CD4-positive, alpha-beta T cell treated with Interleukin-1 beta for 1 hour (primary cell): ENCODE measurements at regions not wholly inside any gene's neighbourhood (a gene's known extent, or its start where the extent isn't known, plus 50 kb on each side); places are given as distances from the start of the nearest gene placed in this dataset.

Source experiments
- DNase-seq, 2 donors: peaks; one replicate each; pipeline ENCODE4 v3.0.0-alpha.2; 2020 to 2022

DNA sequence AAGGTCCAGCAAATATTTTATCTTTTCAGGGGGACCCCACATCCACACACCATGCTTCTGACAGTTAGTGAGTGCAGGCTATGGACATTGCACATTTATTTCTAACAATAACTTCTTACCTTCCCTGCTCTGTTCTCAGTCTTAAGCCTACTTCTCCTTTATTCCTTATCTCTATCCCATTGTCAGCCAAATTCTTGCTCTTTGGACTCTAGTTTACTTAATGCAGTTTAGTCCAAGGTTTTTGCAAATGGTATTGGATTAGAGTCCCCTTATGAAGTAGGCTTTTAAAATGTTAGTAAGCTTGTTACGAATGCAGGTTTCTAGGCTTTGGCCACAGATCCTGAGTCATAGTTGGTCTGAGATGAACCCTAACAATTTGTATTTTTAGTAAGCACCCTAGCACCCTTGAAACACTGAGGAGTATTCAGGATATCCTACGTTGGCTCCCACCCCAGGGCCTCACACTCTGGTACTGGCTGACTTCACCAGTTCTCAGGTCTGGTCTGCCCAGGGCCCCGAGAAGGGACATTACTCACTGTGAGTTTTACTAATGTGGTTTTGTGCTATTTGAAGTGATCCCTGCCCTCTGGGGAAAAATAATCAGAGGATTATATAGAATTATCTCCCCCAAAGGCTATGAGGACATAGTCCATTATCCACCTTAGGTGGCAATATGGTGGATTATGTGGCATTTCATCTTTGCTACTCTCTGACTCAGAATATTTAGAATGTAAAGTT lies 239.5 kb downstream of the TGFB2 start:
- no peak for DNase-seq

DNA sequence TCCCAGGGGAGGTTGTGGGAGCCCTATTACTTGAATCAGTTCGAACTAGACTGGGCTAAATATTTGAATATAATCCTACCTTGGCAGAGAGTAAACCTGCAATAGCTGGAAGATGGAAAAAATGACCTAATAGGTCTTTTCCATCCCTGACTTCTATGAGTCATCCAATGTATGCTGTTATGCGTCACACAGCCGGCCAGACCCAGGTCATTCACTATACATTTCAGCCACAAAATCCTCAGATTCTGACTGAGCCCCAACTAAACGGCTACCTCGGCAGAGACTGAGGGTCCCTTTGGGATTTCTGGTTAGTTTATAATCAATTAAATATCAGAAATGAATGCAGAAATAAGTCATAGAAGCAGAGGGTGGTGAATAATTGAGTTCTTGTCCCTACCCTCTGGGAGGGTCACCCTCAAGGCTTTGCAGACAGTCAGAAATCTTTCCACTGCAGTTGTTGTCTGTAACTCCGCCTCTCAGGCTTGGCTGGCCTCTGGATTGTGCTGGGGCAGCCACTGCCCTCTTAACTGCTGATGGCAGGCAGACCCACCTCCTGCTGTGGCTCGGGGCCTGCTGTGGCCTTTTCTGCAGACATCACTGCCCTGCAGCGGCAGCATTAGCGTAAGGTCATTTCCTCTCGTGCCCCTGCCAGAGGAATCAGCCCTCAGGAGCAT lies 240.5 kb downstream of the TGFB2 start:
- no peak for DNase-seq

DNA sequence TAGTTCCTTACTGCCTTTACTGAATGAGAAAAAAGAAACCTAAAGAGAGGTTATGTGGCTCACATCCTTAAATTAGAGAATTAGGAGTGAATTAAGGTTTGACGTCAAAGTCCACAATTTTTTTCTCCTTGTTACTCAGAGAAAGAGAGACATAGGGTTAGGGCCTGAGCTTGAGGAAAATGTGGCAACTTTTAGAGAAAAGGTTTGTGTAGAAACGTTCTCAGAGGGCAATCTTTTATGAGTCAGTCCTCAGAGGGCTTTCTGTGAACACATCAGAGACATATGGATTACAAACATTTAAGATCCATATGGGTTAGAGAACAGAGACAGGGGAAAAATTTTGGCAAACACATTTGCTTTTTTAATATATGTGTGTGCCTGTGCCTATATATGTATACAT lies 242.8 kb downstream of the TGFB2 start:
- no peak for DNase-seq

DNA sequence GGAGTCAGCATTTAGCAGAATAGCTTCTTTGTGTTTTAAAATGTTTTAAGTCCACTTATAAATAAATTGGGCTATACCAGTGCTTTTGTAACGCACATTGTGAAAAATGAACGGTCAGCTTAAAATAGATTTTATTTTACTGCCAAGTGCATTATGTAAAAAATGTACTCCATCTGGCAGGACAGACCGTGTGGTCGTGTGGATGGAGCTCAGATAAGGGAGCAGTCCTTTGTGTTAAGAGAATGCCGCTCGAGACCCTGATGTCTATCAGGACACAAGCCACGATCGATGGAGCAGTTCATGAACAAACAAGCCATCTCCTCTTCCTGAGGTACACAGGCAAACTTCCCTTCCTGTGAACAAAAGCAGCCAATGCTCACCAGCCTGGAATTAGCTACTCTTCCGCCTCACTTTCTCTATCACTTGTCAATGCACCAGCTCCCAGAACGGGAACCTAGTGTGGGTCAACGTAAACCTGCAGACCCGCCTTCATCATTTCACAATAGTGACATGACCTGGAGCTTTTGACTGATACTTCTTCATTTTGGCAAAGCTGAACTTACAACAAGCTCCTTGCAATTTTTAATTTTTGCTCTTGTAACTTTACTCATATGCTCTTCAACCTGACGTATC lies 243.5 kb downstream of the TGFB2 start:
- no peak for DNase-seq

DNA sequence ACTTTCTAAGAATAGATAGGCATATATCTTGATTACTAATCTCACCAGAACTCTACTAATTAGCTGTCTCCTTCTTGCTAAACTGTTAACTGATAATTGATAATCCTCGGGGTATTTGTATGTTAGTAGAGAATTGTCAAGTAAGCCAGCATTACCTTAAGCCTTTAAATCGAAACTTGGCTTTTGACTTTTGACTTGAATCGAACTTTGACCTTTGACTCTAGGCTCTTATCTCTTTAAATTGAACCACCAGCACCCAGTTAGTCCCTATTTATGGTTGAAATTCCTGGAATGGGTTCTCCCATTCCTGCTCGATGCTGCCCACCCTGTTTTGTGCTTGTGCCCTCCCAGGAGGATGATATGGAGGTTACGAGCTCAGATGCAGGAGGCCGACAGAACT lies 244.4 kb downstream of the TGFB2 start:
- DNase-seq: no peak

DNA sequence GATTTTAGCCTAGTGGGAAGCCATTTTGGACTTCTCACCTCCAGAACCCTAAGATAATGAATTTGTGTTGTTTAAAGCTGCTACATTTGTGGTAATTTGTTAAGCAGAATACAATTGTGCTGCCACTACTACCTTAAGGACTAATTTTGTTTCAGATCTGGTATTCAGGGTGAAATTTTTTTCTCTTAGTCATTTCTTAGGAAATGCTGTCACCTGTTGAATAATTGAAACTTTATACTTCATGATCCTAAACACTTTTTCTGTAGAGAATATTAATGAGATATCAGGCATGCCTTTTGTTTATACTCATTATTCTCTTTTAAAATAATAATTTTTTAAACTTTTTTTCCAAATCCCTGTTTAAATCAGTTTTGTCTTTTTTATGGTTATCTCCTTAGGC lies 246.8 kb downstream of the TGFB2 start:
- no peak for DNase-seq

DNA sequence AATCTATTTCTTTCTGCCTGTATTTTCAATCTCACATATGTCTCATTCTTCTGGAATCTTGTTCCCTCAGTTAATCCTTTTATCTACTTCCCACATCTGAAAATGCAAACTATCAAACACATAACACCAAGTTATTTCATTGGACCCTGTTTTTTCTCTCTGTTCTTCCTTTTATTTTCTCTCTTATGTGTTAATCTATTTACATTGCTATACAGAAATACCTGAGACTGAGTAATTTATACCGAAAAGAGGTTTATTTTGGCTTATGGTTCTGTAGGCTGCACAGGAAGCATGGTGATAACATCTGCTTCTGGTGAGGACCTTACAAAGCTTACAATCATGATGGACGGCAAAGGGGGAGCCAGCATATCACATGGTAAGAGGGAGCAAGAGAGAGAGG lies 247.6 kb downstream of the TGFB2 start:
- DNase-seq: no peak

DNA sequence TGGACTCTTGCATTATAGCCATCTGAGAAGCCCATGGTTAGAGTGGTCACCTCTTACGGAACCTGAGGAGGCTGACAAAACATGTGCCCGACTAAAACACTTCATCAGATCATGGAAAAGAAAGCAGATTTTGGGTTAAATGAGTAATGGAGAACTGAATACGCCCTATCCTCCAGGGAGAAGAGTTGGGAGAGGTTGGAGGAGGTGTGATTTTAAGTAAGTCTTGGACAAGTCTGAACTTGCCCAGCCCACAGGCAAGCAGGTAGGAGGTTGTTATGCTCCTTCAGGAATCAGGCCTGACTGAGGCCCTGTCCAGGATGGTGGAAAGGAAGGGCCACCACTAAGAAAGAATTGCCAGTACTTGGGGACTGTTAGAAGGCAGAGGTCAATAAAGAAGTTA lies 255.8 kb downstream of the TGFB2 start:
- no peak for DNase-seq

DNA sequence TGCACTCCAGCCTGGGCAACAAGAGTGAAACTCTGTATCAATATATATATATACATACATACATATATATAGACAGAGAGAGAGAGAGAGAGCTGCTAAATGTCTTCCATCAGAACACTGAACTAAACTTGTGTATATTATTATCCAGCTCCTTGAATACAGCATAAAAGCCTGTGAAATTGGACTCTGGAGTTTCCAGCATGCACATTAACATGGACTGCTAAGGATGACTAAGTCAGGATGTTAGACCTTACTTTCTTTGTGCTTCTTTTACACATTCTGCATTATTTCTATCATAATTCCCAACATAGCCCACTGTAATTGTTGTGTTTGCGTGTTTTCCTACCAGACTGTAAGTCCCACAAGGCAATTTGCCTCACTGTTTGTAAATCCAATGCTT lies 259.1 kb downstream of the TGFB2 start:
- DNase-seq: no peak

DNA sequence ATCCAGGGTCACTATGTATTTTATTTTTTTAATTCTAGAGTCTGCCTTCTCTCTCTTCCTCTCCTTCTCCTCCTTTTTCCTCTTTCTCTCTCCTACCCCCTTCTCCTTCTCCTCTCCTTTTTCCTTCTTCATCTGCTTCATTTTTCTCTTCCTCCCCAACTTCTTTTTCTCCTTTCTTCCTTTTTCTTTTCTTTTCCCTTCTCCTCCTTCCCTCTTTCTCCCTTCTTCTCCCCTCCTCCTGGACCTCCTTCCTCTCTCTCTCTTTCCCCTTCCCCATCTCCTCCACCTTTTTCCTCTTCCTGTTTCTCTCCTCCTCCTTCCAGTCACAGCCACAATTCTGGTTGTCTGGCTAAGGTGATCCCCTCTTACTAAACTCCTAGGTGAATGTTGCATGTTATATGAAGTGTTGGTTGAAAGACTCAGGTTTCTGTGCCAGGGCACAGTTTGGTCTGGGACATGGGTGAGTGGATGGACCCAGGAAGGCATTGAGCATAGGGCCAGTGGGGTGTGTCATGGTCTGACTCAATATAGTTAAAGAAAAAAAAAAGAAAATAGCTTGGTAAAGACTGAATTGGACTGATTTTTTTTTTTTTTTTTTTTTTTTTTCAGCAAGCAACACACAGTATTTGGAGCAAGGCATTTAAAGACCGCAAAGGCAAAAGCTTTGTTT lies 266.9 kb downstream of the TGFB2 start:
- no peak for DNase-seq

DNA sequence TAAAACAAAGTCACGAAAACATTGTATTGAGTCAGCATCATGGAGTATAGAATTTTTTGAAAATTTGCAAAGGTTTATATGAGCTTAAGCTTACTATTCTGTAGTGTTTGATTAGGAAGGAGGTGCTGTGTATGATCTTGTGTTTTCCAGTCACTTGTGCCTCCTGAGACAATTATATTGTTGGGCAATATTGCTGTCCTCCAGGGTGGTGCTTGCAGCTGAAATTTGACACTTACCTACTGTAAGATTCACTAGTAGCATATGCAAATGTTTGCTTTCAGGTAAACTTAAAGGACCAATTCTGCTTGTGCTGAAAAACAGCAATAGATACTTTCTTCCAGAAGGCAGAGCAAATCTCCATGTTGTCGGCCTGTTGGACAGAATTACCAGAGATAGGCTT lies 268.0 kb downstream of the TGFB2 start:
- DNase-seq: no peak

DNA sequence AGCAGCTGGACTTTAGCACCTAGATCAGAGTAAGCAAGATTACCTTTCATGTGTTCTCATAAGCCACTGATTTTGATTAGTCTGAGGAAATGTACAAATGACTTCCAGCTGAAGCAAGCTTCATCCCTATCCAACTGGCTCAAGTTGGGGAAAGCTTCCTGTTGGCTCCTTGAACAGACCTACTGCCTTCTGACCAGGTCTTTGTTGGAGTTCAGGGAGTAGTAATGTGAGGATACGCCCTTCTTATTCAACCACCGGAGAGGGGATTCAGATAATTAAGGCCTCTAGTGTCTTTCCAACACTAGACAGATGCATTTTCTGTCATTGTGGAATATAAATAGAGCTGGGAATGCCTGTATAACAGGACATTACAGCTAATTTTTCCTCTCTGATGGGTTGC lies 268.9 kb downstream of the TGFB2 start:
- no peak for DNase-seq

DNA sequence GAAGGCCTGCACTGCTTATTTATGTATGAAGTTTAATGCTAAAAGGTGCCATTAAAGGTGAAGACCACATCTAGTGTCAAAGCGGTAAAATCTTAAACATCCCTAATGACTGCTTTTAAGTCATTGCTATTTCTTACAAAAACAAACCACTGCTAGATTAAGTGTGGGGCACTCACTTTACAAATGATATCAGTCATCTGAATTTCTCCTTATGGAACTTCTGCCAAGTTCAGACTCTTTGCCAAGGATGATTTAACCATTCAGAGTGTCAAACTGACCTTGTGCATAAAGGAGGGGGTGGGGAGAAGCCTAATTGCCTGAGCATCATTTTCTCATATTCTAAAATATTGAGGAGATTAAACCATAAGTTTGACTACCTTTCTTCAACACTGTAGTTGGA lies 271.5 kb downstream of the TGFB2 start:
- no peak for DNase-seq

DNA sequence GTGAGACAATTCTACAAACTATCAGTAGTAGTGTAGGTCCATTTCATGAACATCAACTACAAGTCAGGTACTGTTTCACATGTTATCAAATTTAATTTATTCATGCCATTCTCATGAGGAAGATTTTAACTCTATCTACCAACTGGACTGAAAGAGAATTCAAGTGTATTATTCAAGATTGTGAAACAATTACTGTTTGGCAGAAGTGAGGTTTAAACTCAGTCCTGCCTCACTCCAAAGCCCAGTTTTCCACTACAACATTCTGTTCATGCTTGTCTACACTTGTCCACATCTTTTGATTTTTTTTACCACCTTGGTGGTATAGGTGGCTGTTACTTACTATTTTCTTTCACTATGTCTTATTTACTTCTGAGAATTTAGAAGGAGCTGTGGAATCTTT lies 272.9 kb downstream of the TGFB2 start:
- DNase-seq: no peak

DNA sequence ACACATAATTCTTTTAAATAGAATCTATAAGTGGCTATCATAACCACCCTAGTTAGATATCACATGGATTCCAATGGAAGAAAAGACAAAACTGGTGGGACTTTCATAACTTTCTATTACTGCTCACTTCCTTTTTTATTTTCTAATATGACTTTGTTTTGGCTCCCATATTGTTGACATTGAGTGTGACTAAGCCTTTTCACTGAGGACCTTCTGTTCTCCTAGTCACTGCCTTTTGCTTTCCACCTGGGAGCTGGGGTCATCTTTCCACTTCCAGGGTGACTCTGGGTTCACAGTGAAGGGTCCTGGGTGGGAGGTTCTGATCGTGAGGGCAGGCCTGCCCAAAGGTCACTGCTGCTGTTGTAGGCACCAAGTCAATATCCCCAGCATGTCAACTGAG lies 275.8 kb downstream of the TGFB2 start:
- DNase-seq: no peak

DNA sequence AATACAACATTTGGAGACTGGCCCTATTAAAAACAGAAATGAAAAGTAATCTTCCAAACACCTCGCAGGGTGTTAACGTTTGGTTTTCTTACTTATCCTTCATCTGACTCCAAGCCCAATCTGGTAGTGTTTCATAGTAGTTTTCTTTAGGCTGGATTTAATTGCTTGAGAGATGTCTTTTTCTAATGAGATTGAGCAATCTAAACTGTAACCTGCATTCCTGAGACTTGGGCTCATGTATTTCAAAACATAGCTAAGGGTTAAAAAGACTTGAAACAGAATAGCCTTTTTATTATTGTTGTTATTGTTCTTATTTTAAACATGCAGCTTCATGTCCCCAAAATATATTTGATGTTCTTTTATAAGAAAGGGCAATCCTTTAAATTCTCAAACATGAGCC lies 278.9 kb downstream of the TGFB2 start:
- no peak for DNase-seq

DNA sequence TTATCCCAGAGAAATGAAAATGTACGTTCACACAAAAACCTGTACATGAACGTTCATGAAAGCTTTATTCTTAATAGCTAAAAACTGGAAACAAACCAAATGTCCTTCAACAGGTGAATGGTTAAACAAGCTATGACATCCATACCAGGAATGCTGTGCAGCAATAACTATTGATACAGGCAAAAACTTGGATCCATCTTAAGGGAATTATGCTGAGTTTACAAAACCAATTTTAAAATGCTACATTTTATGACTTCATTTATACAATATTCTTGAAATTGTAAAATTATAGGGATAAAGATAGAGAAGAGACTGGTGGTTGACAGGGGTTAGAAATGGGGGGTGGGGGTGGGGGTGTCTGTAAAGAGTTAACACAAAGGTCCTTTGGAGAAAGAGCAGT lies 280.3 kb downstream of the TGFB2 start:
- no peak for DNase-seq

DNA sequence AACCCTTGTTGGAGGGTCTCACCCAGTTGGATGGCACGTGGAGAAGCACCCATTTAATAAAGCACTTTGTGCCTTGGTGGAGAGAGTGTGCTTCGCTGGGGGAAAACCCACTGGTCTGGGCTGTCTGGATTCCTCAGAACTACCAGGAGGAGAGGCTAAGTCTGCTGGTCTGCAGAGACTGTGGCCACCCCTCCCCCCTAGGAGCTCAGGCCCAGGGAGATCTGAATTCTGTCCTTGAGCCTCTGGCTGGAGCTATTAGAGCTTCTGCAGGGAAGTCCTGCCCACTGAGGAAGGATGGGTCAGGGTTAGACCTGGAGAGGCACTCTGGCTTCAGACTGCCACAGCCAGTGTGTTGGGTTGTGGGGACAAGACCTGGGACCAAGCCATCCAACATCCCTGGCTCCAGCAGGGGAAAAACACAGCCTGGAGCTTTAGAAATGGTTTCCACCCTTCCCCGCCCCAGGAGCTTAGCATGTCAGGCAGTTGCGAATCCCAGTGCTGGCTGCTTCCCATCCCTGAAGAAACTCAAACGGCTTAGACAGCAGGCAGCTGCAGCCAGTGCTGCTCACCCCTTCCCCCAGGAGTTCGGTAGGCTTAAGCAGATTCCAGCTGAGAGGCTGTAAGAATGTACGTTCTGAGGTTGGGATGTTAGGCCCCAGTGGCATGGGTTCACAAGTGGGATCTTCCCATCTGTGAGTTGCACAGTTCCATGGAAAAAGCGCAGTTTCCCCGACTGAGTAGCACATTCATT lies 288.3 kb downstream of the TGFB2 start:
- DNase-seq: no peak

DNA sequence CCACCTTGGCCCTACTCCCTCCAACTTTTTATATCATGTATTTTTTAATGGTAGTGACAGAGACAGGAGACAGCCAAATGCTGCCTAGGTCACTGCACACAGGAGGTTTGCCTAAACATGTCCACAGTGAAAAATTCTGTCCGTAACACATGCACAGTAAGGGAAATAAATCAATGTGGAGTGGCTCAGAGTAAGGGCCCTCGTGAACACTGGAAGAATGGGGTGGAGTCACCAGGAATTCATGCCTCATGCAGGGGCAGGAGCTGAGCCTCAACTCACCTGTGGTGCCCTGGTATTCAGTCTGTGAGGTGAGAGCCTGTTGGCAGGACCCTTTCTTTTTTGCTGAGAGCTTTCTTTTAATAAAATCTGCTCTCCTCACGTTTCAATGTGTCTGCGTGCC lies 289.1 kb downstream of the TGFB2 start:
- no peak for DNase-seq

DNA sequence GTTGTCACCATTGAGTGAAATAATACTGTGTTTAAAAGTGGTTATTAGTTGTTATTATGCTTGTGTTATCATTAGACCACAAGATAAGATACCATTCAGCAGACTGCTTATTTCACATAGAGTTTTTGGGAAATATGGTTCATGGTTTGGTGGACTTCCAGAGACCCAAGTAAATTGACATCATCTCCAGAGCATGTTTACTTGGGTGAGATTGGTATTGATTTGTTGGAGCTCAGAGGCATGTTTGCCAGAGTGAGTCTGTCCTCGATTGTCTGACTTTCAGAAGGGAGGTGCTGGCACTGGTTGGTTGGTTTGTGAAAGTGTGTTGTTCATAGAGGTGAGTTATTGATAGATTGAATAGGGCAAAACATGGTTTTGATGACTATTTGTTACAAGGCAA lies 291.4 kb downstream of the TGFB2 start:
- no peak for DNase-seq

DNA sequence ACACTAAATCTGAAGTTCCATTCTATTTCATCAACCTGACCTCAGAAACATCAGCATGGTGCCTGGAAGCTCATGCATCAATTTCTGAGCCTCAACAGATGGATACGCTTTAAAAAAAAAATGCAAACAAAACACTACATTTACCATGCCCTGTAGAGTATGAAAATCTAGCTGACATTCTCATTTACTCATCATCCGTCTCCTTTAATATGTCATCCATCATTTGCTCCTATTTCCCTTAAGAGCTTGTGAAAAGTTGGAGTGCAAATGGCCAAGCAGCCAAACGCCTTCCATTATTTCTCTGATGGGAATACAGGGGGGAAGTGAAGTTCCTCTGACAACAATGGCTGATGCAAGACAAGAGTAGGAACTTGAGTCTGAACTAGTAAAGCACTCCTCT lies 295.0 kb downstream of the TGFB2 start:
- DNase-seq: no peak

DNA sequence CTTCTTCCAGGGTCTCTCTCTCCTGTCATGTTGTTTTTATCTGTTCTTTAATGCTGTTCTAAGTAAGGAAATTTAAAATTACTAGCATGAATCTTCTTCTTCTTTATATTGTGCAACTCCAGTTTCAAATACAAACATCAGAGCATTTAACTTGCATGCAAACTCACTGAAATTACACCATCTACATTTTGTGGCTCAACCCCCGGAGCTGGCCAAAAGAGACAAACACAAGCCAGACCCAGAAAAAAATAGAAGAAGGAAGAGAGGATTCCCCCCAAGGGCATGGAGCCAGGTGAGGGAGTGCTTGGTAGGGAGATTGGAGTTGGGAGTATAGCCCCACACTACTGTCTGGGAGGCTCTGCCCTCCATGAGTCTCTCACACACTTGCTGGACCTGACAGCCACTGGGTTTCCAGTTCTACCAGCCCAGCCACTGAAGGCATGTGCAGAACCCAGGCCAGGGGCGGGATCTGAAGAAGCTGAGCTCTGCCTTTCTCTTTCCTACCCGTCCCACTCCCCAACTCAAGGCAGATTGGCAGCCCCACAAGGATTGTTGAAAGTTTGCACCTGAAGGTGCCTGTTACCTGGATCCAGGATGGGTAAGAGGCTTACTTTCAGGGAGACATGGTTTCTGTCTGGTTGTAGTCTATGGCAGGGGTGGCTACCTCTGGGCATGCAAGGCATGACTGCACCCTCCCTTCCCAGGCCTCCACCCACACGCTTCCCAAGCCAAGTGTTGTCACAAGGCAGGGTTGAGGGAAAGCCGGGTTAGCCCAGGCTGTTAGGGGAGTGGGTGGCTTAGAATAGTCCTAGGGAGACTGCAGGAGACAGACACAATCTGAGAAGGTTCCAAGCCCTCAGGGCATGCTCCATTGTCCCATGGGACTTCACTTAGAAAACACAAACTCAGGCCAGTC lies 297.2 kb downstream of the TGFB2 start:
- no peak for DNase-seq
